ENCODE measurements at regions not wholly inside any gene's neighbourhood (a gene's known extent, or its start where the extent isn't known, plus 50 kb on each side); places are given as distances from the start of the nearest gene placed in this dataset.

GRCh38 chr5:88144219-88145001 is 124.2 kb downstream of the TMEM161B start:
- DNase-seq: no peak

DNA sequence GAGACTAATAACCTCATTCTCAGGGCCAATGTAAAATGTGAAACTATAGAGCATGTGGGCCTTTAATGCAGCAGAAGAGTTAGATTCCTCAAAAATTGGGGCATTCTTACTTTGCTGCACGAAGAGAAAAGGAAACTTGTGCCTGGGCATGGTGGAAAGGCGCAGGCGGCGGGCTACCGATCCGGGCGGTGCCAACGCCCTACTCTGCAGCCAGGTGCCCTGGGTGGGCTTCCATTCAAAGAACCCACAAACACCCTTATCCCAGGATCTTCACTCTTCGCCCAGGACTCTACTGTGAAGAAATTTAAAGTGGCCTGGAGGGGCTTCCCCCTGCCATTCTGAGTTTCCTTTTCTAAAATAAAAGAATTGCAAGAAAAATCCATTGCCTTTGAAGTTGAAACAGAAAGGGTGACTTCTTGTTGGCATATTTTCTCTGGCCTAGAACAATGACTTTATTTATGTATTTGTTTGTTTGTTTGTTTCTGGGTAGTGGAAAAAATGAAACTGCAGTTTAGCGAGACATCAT is 124.9 kb downstream of the TMEM161B start:
- DNase-seq: no peak

DNA sequence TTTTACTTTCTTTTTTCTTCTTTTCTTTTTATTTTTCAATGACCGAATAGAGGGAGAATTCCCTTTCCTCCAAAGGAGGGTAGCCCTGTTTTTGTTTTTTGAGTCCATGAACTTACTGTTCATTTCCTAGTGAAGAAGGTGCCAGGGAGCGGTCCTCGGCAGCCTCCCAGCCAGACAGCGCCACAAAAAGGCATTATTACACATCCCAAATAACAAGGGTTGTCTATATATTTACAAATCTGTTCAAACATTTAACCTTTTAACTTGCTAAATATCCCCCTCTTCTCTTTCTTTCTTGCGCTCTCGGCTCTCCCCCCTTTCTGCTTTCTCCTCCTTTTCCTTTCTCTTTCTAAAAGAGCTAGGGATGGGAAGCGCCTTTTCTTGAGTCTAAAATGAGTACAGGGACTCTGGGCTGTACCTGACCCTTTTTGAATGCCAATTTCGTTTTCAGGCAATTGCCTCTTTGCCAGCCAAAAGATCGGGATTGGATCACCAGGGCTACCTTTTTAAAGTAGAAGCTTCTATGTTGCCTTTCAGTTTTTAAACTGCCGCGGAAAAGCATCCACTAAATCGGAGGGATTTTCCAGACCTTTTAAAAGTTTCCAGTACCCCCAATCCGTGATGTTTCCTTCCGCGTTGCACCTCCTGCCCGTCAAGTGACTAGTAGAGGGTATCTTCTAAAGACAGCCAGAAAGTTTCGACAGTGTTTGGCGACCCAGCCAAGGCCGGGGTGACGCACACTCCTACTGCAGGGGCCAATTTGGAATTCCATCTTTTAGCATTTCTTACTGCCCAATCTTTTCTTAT is 125.6 kb downstream of the TMEM161B start:
- DNase-seq: no peak

- DNase-seq: no peak
These were observed 126.1 kb downstream of the TMEM161B start for GRCh38 chr5:88142636-88142885.

DNA sequence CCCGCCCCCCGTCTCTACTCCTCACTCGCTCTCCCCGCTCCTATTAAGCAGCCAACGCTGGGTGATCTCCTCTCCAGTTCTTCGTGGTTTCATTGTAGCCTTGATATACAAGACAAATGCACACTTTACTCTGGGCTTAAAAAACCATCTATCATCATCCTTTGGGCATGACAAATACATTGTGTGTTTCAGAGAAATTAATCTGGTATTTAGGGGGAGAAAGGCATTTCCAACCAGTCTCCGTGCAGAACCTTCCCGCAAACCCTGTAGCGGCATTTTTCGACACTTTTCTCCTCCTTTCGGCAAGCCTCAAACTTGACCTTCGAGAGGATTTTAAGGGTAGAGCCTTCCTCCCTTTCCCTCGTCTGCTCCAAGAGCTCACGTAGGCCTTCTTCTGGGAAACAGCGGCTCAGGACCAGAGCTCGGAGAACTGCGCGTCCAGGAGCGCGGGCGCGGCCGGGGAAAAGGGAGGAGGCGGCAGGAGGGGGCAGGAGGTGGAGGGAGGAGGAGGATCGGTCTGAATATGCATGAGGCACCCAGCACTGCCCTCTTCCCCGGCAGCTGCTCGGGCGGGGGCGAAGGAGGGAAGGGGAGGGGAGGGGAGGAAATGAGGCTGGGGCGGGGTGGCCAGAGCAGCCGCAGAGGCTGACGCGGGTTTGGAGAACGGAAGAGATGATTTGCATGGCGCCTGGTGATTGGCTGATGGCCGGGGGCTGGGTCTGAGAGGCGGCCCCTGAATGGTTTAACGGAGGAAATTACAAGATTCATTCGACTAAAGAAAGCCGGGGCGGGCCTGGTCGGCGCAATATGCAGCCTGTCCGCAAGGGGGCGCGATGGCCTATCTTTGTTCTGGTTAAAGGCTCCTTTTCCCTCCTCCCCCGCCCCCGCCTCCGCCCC is 127.5 kb downstream of the TMEM161B start:
- DNase-seq: peak; percentile 91

- DNase-seq: no peak
These were observed 128.2 kb downstream of the TMEM161B start for GRCh38 chr5:88140396-88140855.

DNA sequence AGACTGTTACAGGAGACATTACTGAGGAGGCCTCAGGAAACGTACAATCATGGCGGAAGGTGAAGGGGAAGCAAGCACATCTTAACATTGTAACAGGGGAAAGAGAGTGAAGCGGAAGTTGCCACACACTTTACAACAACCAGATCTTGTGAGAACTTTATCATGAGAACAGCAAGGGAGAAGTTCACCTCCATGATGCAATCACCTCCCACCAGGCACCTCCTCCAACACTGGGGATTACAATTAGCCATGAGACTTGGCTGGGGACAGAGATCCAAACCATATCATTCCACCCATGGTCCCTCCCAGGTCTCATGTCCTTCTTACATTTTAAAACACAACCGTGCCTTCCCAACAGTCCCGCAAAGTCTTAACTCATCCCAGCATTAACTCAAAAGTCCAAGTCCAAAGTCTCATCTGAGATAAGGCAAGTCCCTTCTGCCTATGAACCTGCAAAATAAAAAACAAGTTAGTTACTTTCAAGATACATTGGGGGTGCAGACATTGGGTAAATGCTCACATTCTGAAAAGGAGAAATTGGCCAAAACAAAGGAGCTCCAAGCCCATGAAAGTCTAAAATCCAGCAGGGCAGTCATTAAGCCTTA is 138.3 kb downstream of the TMEM161B start:
- no peak for DNase-seq

DNA sequence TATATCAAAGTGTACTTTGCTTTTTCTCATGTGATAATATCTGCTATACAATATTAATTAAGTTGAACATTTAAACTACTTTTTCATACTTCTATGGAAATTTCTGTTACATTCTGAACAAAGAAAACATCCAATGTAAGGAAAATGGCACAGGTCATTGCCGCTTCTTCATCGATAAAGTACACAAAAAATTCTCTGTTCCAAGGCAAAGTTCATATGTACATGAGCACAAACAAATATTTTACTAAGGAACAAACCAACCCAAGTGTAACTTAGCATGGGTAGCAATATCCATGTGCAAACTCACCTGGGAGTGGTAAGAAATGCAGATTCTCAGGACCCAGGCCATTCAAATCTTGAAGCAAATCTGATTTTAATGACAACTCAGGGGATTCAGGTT is 139.8 kb downstream of the TMEM161B start:
- no peak for DNase-seq

GRCh38 chr5:88119535-88120125 is 149.0 kb downstream of the TMEM161B start:
- DNase-seq: no peak

DNA sequence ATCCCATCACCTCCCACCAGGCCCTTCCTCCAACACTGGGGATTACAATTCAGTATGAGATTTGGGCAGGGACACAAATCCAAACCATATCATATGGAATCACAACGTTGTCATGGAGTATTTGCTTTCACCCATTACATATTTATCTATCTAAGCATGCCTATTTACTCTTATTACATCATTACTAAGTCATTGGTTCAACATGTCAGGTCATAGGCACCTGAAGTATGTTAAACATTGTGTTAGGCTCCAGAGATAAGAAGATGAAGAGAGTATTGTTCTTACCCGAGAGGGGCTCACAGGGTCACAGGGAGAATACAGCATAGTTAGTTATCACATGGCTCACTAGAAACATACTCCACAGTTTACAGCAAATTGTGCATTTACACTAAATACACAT is 150.5 kb downstream of the TMEM161B start:
- no peak for DNase-seq

GRCh38 chr5:88117546-88117945 is 151.1 kb downstream of the TMEM161B start:
- DNase-seq: no peak

DNA sequence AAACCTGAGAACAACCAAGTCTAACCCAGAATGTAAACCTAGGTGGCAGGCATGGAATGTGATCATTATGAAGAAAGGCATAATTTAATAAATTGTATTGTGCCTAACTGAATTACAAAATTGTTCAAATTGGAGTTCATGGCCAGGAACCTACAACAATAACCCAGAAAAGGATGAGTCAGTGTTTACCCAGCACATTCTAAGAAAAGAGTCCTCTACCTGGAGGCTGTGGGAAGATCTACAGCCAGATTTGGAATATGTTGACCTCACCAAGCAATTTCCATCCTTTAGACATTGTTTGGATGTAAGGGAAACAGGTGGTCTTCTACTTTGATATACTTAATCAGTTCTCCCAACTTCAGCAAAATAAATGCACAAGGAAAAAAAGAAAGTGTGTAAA is 152.2 kb downstream of the TMEM161B start:
- no peak for DNase-seq

DNA sequence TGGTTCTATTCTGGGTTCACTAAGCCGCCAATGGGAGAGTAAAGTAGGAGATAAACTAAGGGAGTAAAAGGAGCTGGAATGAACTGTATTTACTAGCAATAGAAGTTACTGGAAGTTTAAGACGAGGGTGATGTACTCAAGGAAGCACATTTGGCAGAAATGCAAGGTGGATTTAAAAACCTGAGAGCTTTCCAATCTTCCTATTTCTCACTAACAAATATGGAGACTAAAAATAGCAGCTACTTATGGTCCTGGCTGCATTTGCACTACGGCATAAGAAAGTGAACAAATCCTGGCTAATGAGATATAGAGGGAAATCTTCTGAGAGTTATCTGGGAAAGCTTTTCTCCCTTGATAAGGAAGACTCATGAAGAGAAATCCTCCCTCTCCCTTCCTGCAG is 153.4 kb downstream of the TMEM161B start:
- no peak for DNase-seq

GRCh38 chr5:88113429-88113828 is 155.2 kb downstream of the TMEM161B start:
- DNase-seq: no peak

DNA sequence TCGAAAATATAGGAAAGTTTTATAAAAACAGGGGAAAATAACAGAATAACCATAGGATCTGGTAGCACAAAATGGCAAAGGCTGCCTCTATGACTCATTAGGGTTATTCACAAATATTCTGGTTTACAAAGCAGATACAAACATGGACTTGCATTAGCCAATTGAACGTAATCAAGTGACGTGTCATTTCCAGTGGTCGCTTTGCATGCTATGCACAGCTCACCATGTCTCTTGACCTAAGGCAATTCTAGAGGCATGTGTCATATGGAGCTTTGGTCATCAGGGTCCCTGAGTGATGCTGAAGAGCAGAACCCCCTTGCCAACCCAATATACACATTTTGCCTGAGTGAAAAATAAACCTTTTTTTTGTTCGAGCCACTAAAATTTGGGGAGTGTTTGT is 158.8 kb downstream of the TMEM161B start:
- no peak for DNase-seq

DNA sequence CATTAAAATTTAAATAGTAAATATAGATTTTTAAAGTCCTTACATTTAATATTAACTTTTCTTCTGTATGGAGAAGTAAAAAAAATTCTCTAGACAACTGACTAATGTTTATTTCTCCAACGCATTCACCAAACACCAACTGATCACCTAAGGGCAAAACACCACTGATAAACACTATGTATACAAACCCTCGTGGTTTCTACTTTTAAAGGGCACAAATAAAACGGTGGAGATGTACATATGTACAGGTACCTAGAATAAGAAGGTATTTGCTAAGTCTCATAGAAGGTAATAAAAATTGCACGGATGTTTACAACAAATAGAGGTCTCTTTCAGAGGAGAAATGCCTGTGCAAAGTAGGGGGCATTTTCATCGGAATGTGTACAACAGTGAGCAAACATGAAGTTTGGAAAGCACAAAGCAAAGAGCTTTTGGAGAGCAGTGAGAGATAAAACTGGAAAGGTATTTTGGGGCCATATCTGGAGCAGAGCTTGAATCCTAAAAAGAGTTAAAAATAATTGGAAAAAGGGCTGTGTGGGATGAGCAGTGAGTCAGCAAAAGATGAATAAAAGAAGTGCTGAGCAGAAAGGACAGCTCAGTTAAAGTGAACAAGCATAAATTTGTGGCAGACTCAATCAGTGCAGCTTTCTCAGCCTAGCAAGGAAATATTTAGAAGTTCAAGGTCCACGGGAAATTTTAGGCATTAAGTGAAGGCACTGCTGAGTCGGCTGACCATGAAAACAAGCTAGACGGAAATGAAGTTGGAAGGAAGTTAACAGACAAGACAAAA is 160.0 kb downstream of the TMEM161B start:
- no peak for DNase-seq

DNA sequence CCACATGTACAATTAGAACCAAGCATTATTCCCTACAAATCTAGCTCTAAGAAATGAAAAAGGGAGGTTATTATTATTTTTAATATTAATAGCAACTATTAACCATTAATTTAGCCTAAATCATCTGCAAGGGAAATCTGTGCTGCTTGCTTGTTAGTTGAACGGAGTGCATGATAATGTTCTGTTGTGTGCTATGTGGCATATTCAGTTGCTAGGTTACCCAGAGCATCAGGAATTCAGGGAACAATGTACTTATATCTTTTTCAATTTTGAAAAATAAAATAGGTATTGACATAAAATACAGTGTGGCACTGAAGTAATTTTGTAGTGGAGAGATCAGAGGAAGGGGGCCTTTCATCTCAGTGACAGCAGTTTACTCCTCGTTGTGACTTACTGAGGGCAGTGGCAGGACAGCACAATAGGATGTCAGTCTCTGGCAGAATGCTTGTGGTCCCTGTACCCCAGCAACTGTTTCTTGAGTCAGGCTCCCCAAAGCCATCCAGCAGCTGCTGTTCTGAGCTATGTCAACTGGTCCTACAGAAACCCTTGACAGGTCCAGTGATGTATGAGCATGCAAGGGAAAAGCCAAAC is 173.6 kb downstream of the TMEM161B start:
- no peak for DNase-seq

GRCh38 chr5:88094403-88094802 is 174.2 kb downstream of the TMEM161B start:
- no peak for DNase-seq

DNA sequence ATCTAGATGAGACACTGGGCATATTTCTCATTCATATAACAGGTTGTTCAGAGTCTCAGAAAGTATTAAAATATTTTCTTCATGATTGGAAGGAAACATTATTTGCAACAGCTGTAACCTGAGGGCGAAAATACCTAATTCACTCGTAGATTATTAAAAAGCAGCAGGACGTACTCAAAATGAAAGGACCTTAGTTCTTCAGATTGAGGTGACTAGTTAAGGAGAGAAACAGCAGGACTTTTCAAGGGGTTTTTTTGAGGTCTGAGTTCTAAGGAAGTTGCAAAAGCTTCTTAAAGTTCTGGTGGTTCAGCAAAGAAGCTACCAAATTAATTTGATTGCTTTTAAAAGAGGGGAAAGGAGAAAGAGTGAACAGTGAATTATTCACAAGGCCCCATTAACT is 174.9 kb downstream of the TMEM161B start:
- no peak for DNase-seq

DNA sequence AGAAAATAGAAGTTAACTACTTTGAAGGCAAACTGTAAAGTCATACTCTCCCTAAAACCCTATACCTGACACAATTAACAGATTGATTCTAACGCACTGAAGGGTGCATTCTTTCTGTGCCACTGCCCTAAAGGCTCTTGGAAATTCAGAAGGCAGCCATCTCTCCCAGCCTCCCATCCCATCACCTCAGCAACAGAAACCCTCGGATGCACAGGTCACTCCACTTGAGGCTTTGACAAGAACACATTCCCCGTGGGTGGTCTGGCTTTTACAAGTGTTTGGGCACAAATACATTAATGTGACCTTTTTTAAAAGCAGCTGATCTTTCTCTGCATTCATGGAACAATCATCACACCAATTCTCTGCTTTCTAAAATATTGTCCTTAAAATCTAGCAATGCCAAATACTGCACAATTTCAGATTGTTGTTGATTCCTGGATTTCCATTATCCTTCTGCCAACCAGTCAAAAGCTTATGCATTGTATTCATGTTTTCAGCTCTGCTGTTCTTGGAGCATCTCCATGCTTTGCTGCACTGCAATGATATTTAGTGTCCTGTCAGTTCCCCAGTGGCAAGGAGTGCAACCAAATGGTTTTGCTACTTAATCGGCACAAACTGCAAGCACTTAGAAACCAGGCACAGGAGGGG is 175.6 kb downstream of the TMEM161B start:
- no peak for DNase-seq

DNA sequence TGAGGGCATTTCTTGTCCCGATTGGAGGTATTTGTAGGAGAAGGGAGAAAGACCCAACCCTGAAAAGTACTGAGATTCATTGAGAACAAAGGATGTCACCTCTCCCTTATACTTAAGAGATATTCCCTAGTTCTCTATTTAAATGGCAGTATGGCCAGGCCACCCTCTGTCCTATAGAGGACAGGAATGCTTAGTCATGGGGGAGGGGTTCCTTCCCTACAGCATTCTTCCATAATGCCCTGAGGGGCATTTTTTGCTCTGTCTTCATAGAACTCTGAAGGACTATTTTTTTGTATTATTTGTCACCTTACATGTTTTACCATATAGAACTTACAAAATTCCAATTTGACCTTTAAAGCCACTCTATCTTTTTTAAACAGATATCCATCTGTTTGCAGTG is 176.3 kb downstream of the TMEM161B start:
- DNase-seq: no peak

Data from NCI-H1694 treated with DMSO at 0.1 percent for 48 hours (cell line).